DMS53 treated with DMSO at 0.1 percent for 48 hours (cell line): ENCODE measurements at regions not wholly inside any gene's neighbourhood (a gene's known extent, or its start where the extent isn't known, plus 50 kb on each side); places are given as distances from the start of the nearest gene placed in this dataset.
"Not testable (repeated sequence)": the region's sequence is repeated elsewhere in the genome, so short reads cannot be mapped to it uniquely, and the experiment has no call there.

Source experiments
- DNase-seq: peaks from one replicate; lab custom pipeline; 2025; ENCODE audit not compliant: unreplicated experiment; lab: John Stamatoyannopoulos, UW

- peak; percentile 1 for DNase-seq
Measured at GRCh38 chrX:91500499-91500898, 65.9 kb downstream of the PABPC5 start.

- not testable (repeated sequence) for DNase-seq
Measured at GRCh38 chrX:91530209-91530608, 95.6 kb downstream of the PABPC5 start.

GRCh38 chrX:91563127-91563526 lies 128.5 kb downstream of the PABPC5 start:
- DNase-seq = not testable (repeated sequence)
